ENCODE measurements at regions not wholly inside any gene's neighbourhood (a gene's known extent, or its start where the extent isn't known, plus 50 kb on each side); places are given as distances from the start of the nearest gene placed in this dataset.

- no peak for TF ChIP-seq ZNF124 (CRISPR knock-in tag; IDR thresholded peaks at IDR 0.05)
- no peak for TF ChIP-seq ZNF781 (CRISPR knock-in tag; IDR thresholded peaks at IDR 0.05; ENCODE audit: borderline replicate concordance, not compliant biosample characterization)
- TF ChIP-seq, protein P1, sequence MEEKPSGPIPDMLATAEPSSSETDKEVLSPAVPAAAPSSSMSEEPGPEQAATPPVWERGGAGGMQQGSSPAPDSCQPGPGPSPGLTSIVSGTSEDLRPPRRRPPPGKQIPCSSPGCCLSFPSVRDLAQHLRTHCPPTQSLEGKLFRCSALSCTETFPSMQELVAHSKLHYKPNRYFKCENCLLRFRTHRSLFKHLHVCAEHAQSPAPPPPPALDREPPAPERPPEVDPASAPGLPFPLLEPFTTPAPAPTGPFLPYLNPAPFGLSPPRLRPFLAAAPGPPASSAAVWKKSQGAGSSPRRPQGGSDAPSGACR (CRISPR knock-in tag; IDR thresholded peaks at IDR 0.05): no peak
- TF ChIP-seq, protein P2, sequence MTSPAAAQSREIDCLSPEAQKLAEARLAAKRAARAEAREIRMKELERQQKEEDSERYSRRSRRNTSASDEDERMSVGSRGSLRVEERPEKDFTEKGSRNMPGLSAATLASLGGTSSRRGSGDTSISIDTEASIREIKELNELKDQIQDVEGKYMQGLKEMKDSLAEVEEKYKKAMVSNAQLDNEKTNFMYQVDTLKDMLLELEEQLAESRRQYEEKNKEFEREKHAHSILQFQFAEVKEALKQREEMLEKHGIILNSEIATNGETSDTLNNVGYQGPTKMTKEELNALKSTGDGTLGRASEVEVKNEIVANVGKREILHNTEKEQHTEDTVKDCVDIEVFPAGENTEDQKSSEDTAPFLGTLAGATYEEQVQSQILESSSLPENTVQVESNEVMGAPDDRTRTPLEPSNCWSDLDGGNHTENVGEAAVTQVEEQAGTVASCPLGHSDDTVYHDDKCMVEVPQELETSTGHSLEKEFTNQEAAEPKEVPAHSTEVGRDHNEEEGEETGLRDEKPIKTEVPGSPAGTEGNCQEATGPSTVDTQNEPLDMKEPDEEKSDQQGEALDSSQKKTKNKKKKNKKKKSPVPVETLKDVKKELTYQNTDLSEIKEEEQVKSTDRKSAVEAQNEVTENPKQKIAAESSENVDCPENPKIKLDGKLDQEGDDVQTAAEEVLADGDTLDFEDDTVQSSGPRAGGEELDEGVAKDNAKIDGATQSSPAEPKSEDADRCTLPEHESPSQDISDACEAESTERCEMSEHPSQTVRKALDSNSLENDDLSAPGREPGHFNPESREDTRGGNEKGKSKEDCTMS (CRISPR knock-in tag; conservative IDR thresholded peaks at IDR 0.05): no peak
- TF ChIP-seq NR3C1 (CRISPR knock-in tag; IDR thresholded peaks at IDR 0.05): no peak
- TF ChIP-seq ZNF614 (CRISPR knock-in tag; IDR thresholded peaks at IDR 0.05; ENCODE audit: borderline replicate concordance): no peak
- no peak for TF ChIP-seq ZMAT3 (CRISPR knock-in tag; conservative IDR thresholded peaks at IDR 0.05)
Observed at GRCh38 chr5:85109616-85110015, 724.9 kb upstream of the EDIL3 start (continued).

- H4K20me1 ChIP-seq (ENCODE audit: insufficient read depth, low read length): no peaks in the 10 kb centered on the region
- H3K4me2 ChIP-seq (ENCODE audit: low read depth, low read length): no peak overlapping the region
- H3K4me3 ChIP-seq (replicated peaks in 1 of 3; ENCODE audit: insufficient read depth in 1 of 3, low read depth in 2 of 3, low read length in 3 of 3): no peak overlapping the region
- in situ Hi-C loops (cut with HindIII; ENCODE audit: extremely low pct_ligation_motif_present, low pct_unique_long_range_greater_than_20kb) (no loop called here), intact Hi-C loops (cut with micrococcal nuclease; ENCODE audit: unreplicated experiment) (no loop called here)
- H3K79me2 ChIP-seq (ENCODE audit: insufficient read depth, low read length): no peaks in the 10 kb centered on the region
- TF ChIP-seq ZBTB21 (CRISPR knock-in tag; IDR thresholded peaks at IDR 0.05) (no peak), POLR2G (IDR thresholded peaks at IDR 0.05; ENCODE audit: low read depth, low read length) (no peak), ZNF282 (IDR thresholded peaks at IDR 0.05; ENCODE audit: partially characterized antibody) (no peak), ZSCAN5A (CRISPR knock-in tag; IDR thresholded peaks at IDR 0.05; ENCODE audit: borderline replicate concordance) (no peak), RFX5 (IDR thresholded peaks at IDR 0.05; ENCODE audit: low read depth, low read length) (no peak), CAMTA2 (CRISPR knock-in tag; IDR thresholded peaks at IDR 0.05; ENCODE audit: borderline replicate concordance) (no peak)
- H3K36me3 ChIP-seq (replicated peaks in 1 of 2; ENCODE audit: control insufficient read depth in 1 of 2, insufficient read depth in 2 of 2, low read length in 2 of 2): no peaks in the 10 kb centered on the region
- POLR2A ChIA-PET: no interaction called here
- 0% methylated on average over 1 of the region's 1 CpG for WGBS (ENCODE audit: low lambda C conversion rate)
- no peak overlapping the region for H3K9ac ChIP-seq (ENCODE audit: insufficient read depth, low read depth, low read length)
- BruUV-seq (replicated peaks): no TSS peak
- ATAC-seq (no peak), DNase-seq (ENCODE audit: low spot score) (no peak), FAIRE-seq (no peak)
- H3K27me3 ChIP-seq (ENCODE audit: control insufficient read depth in 1 of 2, insufficient read depth in 2 of 2, low read length in 2 of 2): no peaks in the 10 kb centered on the region
- no peaks in the 10 kb centered on the region for H3K9me3 ChIP-seq (ENCODE audit: low read length)
- CTCF ChIA-PET (ENCODE audit: low intra/inter-chr PET ratio, low total read pairs): no interaction called here
- H2AFZ ChIP-seq (ENCODE audit: low read length): no peak overlapping the region
- H3K4me1 ChIP-seq (ENCODE audit: insufficient read depth, low read length): no peaks in the 10 kb centered on the region
- no peak overlapping the region for H3K27ac ChIP-seq (ENCODE audit: extremely low read length, insufficient read depth, low read length)
Observed at GRCh38 chr5:85132269-85132668, 747.6 kb upstream of the EDIL3 start.

All from HepG2 (cell line).